Epithelial cell of proximal tubule (primary cell): ENCODE measurements at regions not wholly inside any gene's neighbourhood (a gene's known extent, or its start where the extent isn't known, plus 50 kb on each side); places are given as distances from the start of the nearest gene placed in this dataset.
A peak's percentile ranks its signal among the peaks of the same experiment; 100 is the strongest.

ENCODE experiments used
- DNase-seq: peaks from one replicate; pipeline ENCODE4 v3.0.0-alpha.2; 2011; ENCODE audit warnings: low read depth
- H3K4me3 ChIP-seq: 2 replicates; pipeline ENCODE4 v1.5.1; 2011; ENCODE audit warnings: low read depth, mild to moderate bottlenecking, low read length
- TF ChIP-seq, protein P1 (sequence below): conservative IDR thresholded peaks from 2 replicates; pipeline ENCODE4 v1.5.1; 2012; ENCODE audit warnings: low read depth, mild to moderate bottlenecking, low read length

DNA sequence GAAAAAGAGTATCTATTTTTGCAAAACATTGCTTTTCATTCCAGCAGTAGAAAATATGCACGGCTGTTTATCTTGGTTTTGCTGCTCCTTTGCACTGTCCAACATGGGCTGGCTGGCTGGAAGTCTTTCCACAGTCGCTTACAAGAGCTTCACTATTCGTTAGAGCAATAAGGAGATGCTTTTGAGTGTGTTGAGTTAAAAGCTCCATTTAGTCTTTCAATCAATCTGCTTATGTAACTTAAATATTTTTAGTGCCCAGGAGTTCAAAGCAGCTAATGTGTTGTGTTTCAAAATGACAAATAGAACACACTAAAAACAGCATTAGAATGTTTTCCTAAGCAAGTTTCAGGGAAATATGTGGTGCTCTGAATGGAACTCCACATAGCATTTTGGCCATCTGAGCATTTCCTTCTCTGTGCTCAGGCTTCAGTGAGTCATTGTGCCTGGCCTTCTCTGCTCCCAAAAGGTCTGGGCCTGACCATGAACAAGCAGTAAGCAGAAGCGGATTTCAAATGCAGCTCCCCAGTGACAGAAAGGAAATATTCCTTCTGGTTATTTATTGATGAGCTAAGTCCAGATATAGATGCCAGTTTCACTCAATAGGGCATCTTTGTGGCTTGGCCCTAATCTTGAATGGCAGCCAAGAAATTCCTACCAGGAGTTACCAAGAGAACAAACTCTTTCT is 580.3 kb downstream of the TENT5A start:
- DNase-seq = peak; percentile 32
- H3K4me3 ChIP-seq = no peak overlapping the region
- TF ChIP-seq, protein P1, sequence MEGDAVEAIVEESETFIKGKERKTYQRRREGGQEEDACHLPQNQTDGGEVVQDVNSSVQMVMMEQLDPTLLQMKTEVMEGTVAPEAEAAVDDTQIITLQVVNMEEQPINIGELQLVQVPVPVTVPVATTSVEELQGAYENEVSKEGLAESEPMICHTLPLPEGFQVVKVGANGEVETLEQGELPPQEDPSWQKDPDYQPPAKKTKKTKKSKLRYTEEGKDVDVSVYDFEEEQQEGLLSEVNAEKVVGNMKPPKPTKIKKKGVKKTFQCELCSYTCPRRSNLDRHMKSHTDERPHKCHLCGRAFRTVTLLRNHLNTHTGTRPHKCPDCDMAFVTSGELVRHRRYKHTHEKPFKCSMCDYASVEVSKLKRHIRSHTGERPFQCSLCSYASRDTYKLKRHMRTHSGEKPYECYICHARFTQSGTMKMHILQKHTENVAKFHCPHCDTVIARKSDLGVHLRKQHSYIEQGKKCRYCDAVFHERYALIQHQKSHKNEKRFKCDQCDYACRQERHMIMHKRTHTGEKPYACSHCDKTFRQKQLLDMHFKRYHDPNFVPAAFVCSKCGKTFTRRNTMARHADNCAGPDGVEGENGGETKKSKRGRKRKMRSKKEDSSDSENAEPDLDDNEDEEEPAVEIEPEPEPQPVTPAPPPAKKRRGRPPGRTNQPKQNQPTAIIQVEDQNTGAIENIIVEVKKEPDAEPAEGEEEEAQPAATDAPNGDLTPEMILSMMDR = no peak

DNA sequence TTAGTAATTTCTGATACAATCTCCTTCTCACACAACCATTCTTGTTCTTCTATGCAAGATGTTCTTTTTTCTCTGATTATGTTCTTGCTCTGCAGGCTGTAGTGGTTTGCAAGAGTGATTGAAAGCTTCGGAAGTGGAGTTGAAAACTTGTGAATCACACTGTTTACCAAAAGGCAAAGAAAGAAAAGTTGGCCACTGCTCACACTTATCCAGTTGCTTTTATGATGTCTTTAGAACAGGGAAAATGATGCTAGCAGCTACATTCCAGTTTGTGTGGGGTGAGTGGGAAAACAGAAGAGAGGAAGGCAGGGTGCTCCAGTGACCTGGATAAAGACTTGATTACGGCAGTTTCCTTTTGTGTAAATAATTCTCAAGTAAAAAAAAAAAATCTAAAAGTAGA is 583.3 kb downstream of the TENT5A start:
- DNase-seq = no peak
- TF ChIP-seq, protein P1 = no peak
- H3K4me3 ChIP-seq = no peak overlapping the region

DNA sequence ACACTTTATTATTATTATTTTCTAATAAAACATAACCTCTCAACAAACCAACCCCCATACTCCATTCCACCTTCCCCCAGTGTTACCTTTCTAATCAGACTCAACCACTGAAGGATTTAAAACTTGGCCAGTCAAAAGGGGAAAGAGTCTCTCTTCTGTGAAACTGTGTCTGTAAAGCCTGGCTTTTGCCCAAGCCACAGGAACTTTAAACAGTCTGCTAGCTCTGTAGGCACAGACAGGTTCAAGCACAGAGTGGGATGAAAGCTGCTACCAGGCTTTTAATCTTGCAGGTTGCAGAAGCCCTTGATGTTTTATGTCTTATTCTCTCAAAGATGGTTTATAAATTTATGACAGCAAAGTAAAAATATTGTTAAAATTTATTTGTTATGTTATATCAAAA is 585.7 kb downstream of the TENT5A start:
- TF ChIP-seq, protein P1 = no peak
- DNase-seq = no peak

DNA sequence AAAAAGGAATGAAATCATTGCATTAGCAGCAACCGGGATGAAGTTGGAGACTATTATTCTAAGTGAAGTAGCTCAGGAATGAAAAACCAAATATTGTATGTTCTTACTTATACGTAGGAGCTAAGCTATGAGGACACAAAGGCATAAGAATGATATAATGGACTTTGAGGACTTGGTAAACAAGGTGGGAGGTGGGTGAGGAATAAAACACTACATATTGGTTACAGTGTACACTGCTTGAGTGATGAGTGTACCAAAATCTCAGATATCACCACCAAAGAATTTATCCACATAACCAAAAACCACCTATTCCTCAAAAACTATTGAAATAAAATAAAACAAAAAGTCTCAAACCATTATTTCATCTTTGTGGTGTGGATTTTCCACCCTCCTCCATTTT is 593.5 kb downstream of the TENT5A start:
- DNase-seq = no peak
- TF ChIP-seq, protein P1 = no peak
- no peak overlapping the region for H3K4me3 ChIP-seq

More for the DNA sequence above, 585.7 kb downstream of the TENT5A start:
- no peak overlapping the region for H3K4me3 ChIP-seq

DNA sequence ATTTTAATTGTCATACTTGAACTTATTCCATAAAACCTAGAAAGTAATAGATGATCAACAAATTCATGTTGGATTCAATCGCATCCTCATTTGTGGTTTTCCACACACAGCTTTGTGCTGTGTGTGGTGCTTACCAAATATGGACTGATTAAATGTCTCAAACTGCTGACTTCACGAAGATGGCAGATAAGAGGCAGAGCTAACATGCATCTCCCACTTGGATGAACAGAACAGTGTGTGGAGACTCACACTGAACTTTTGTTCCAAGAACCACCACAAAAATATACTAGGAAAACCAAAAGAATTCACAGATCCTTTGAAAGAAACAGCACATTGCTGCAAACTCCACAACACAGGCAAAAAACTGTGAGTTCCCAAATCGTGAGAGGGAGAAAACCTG is 603.7 kb downstream of the TENT5A start:
- H3K4me3 ChIP-seq = no peak overlapping the region
- no peak for DNase-seq
- TF ChIP-seq, protein P1 = no peak

DNA sequence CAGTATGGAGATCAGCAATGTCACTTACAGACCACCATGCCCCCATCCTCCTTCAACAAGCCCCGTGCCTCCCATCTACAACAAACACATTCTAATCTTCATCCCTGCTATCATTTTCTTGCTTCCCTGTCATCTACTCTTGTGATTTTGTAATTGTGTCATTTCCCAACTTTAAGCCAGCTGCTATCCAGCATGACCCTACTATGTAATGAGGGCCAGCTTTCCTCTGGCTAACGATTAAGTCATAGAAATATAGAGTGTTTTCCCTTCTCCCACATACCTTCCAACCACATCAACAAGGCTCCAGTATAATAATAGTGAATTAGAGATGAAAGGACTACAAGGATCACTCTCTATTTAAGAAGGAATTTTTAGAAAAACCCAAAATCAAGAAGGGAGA is 607.0 kb downstream of the TENT5A start:
- TF ChIP-seq, protein P1 = no peak
- no peak for DNase-seq
- no peak overlapping the region for H3K4me3 ChIP-seq

DNA sequence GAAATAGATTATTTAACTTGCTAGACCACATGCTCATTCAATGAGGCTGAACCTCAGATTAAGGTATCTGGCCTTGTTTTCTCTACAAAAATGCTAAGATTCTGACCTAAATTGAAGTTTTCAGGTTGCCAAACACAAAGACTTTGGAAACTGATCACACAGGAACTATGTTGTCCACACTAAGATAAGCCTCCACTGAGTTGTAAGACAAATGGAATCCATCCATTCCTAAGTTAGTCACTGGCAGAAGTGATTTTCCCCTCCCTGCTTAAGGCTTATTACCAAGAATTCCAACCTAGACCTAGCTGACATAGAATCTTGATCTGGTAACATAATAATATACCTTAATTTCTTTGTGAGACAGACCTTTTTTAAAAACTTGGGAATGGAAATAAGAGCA is 608.1 kb downstream of the TENT5A start:
- no peak overlapping the region for H3K4me3 ChIP-seq
- no peak for DNase-seq
- TF ChIP-seq, protein P1 = no peak
